Astrocyte of the spinal cord (primary cell): ENCODE measurements at regions not wholly inside any gene's neighbourhood (a gene's known extent, or its start where the extent isn't known, plus 50 kb on each side); places are given as distances from the start of the nearest gene placed in this dataset.

Source experiments
- DNase-seq: peaks from one replicate; pipeline ENCODE4 v3.0.0; 2011; ENCODE audit warnings: low read depth, low spot score
- H3K4me3 ChIP-seq: 2 replicates; pipeline ENCODE4 v1.5.1; 2011; ENCODE audit warnings: low read depth, mild to moderate bottlenecking, low read length, moderate library complexity
- CTCF ChIP-seq: IDR thresholded peaks from 2 replicates; pipeline ENCODE4 v1.5.1; 2012; ENCODE audit warnings: low read depth, mild to moderate bottlenecking, low read length, inconsistent platforms
- in situ Hi-C: cut with HindIII; loops from 2 replicates; pipeline ENCODE4 v1.10.0; 2017; ENCODE audit warnings: low sequenced_read_pairs

- DNase-seq: peak; percentile 29
- in situ Hi-C loops: no loop called here
- no peak overlapping the region for H3K4me3 ChIP-seq
- TF ChIP-seq CTCF: no peak
Measured at GRCh38 chr14:58829594-58829993, 191.8 kb downstream of the DACT1 start.

- H3K4me3 ChIP-seq: no peak overlapping the region
- TF ChIP-seq CTCF: no peak
- DNase-seq: no peak
- in situ Hi-C loops: no loop called here
Measured at GRCh38 chr14:58830121-58830520, 192.4 kb downstream of the DACT1 start.

- no peak for TF ChIP-seq CTCF
- DNase-seq: no peak
- in situ Hi-C loops: no loop called here
- H3K4me3 ChIP-seq: no peak overlapping the region
Measured at GRCh38 chr14:58832095-58832521, 194.3 kb downstream of the DACT1 start.

GRCh38 chr14:58833634-58834378 is 196.0 kb downstream of the DACT1 start:
- H3K4me3 ChIP-seq: no peak overlapping the region
- DNase-seq: no peak
- in situ Hi-C loops: no loop called here
- no peak for TF ChIP-seq CTCF

- TF ChIP-seq CTCF: no peak
- H3K4me3 ChIP-seq: no peak overlapping the region
- in situ Hi-C loops: no loop called here
- no peak for DNase-seq
Measured at GRCh38 chr14:58836303-58836974, 198.7 kb downstream of the DACT1 start.

- no peak for DNase-seq
- H3K4me3 ChIP-seq: no peak overlapping the region
- no peak for TF ChIP-seq CTCF
- in situ Hi-C loops: no loop called here
Measured at GRCh38 chr14:58839233-58839632, 201.5 kb downstream of the DACT1 start.
